Thyroid gland (tissue), 4 donors: ENCODE measurements at regions not wholly inside any gene's neighbourhood (a gene's known extent, or its start where the extent isn't known, plus 50 kb on each side); places are given as distances from the start of the nearest gene placed in this dataset.

Experiments
- CTCF ChIP-seq, 6 experiments: fragments of 200-600 bp in 3 of 6; fragments of 450-650 bp in 3 of 6; sonication (generic) in 3 of 6; IDR thresholded peaks; one replicate each; pipeline ENCODE4 v1.5.1; 2016 to 2019; ENCODE audit warnings: antibody characterized with exemption in 6 of 6, mild to moderate bottlenecking in 2 of 6, inconsistent platforms in 1 of 6, moderate library complexity in 1 of 6
- POLR2A ChIP-seq, 2 donors: fragments of 450-650 bp; IDR thresholded peaks; one replicate each; pipeline ENCODE4 v1.6.1; 2017; ENCODE audit warnings: antibody characterized with exemption in 2 of 2, mild to moderate bottlenecking in 2 of 2, moderate library complexity in 1 of 2

- TF ChIP-seq CTCF (IDR thresholded peaks at IDR 0.05) (no peak), POLR2A (IDR thresholded peaks at IDR 0.05) (no peak)
Observed at GRCh38 chr15:57772223-57772957, 65.9 kb downstream of the POLR2M start.
